B cell (primary cell): ENCODE measurements at regions not wholly inside any gene's neighbourhood (a gene's known extent, or its start where the extent isn't known, plus 50 kb on each side); places are given as distances from the start of the nearest gene placed in this dataset.

ENCODE experiments used
- CTCF ChIP-seq: fragments of 200-600 bp; IDR thresholded peaks from one replicate; pipeline ENCODE4 v1.8.0; 2022; ENCODE audit warnings: antibody characterized with exemption, mild to moderate bottlenecking
- EZH2 ChIP-seq: IDR thresholded peaks from 2 replicates; pipeline ENCODE4 v1.6.1; 2012; ENCODE audit warnings: borderline replicate concordance, low read depth, mild to moderate bottlenecking, moderate library complexity, low read length; ENCODE audit not compliant: insufficient read depth, poor library complexity, severe bottlenecking

DNA sequence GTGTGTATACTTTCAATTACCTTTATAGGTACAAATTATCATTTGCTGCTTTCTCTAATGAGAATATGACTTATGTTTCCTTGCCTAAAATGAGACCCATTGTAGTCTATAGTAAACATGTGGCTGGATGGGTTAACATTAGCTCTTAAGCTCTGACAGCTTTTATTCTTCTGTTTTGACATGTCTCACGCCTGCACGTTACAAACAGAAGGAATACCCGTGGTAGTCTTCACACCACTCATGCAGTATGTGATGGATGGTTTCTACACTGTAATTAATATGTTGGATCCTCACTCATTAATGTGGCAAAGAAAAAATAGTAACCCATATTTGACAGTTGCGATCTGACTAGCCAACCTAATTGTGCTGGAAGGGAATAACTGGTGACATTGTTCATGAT is 133.4 kb upstream of the MITF start:
- TF ChIP-seq CTCF (no peak), EZH2 (no peak)
